ENCODE measurements at regions not wholly inside any gene's neighbourhood (a gene's known extent, or its start where the extent isn't known, plus 50 kb on each side); places are given as distances from the start of the nearest gene placed in this dataset.

DNA sequence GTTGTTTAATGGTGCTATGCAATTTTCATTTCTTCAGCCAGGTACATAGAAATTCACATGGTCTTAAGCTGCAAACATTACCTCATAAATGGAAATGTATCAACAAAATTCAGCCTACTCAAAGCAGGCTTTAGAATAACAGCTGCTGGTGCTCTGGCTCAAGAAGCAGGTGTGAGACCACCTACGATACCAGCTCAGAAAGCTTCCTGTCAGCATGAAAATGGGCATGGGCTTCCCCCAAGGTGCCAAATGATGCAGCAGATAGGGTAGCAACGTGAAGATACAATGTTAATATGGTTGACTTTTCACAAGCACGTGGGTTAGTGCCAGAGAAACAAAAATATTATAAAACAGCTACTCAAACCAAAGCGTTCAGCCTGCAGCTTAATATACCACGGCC is 343.4 kb upstream of the PRICKLE1 start:
- DNase-seq (ENCODE audit: low read depth): no peak
- TF ChIP-seq, protein P1, sequence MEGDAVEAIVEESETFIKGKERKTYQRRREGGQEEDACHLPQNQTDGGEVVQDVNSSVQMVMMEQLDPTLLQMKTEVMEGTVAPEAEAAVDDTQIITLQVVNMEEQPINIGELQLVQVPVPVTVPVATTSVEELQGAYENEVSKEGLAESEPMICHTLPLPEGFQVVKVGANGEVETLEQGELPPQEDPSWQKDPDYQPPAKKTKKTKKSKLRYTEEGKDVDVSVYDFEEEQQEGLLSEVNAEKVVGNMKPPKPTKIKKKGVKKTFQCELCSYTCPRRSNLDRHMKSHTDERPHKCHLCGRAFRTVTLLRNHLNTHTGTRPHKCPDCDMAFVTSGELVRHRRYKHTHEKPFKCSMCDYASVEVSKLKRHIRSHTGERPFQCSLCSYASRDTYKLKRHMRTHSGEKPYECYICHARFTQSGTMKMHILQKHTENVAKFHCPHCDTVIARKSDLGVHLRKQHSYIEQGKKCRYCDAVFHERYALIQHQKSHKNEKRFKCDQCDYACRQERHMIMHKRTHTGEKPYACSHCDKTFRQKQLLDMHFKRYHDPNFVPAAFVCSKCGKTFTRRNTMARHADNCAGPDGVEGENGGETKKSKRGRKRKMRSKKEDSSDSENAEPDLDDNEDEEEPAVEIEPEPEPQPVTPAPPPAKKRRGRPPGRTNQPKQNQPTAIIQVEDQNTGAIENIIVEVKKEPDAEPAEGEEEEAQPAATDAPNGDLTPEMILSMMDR (IDR thresholded peaks at IDR 0.05; ENCODE audit: low read depth, low read length): no peak
- TF ChIP-seq MYC (IDR thresholded peaks at IDR 0.05; ENCODE audit: low read depth, low read length) (no peak), POLR2A (IDR thresholded peaks at IDR 0.05; ENCODE audit: extremely low read depth, insufficient read length) (no peak)
- TF ChIP-seq, protein P2, sequence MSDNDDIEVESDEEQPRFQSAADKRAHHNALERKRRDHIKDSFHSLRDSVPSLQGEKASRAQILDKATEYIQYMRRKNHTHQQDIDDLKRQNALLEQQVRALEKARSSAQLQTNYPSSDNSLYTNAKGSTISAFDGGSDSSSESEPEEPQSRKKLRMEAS (IDR thresholded peaks at IDR 0.05; ENCODE audit: low read depth, low read length): no peak
- H3K4me3 ChIP-seq (ENCODE audit: low read depth, low read length): no peak overlapping the region

DNA sequence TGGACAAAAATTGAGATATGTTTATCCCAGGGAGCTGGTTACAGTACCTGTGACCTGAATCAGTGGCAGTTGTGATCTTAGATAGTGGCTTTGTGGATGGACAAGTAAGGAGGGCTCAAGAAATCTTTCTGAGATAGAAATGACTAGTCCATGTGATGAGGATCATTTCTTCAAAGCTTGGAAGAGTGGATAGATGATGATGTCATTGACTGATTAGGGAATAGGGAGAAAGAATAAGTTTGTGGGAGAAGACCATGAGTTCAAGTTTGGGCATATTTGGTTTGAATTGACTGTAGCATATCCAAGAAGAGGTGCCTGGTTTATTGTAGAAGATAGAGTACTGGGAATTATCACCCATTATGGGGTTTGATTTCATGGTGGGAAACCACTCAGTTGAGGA is 336.7 kb upstream of the PRICKLE1 start:
- no peak for DNase-seq (ENCODE audit: low read depth)
- TF ChIP-seq, protein P1 (IDR thresholded peaks at IDR 0.05; ENCODE audit: low read depth, low read length): no peak
- TF ChIP-seq POLR2A (IDR thresholded peaks at IDR 0.05; ENCODE audit: extremely low read depth, insufficient read length): no peak
- TF ChIP-seq, protein P2 (IDR thresholded peaks at IDR 0.05; ENCODE audit: low read depth, low read length): no peak
- TF ChIP-seq MYC (IDR thresholded peaks at IDR 0.05; ENCODE audit: low read depth, low read length): no peak
- no peak overlapping the region for H3K4me3 ChIP-seq (ENCODE audit: low read depth, low read length)

DNA sequence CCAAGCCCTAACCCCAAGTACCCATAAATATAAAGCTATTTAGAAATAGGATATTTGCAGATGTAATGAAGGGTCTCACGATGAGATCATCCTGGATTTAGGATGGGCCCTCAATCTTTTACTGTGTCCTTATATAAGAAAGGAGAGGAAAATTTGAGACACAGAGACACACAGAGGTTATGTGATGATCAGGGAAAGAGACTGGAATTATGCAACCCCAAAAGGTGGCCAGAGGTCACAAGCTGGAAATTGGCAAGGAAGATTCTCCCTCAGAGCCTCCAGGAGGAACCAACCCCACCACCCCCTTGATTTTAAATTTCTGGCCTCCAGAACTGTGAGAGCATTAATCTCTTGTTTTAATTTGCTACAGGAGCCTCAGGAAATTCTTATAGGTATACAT is 334.9 kb upstream of the PRICKLE1 start:
- DNase-seq (ENCODE audit: low read depth): no peak
- H3K4me3 ChIP-seq (ENCODE audit: low read depth, low read length): no peak overlapping the region
- TF ChIP-seq MYC (IDR thresholded peaks at IDR 0.05; ENCODE audit: low read depth, low read length) (no peak), POLR2A (IDR thresholded peaks at IDR 0.05; ENCODE audit: extremely low read depth, insufficient read length) (no peak)
- TF ChIP-seq, protein P2 (IDR thresholded peaks at IDR 0.05; ENCODE audit: low read depth, low read length): no peak
- TF ChIP-seq, protein P1 (IDR thresholded peaks at IDR 0.05; ENCODE audit: low read depth, low read length): no peak

DNA sequence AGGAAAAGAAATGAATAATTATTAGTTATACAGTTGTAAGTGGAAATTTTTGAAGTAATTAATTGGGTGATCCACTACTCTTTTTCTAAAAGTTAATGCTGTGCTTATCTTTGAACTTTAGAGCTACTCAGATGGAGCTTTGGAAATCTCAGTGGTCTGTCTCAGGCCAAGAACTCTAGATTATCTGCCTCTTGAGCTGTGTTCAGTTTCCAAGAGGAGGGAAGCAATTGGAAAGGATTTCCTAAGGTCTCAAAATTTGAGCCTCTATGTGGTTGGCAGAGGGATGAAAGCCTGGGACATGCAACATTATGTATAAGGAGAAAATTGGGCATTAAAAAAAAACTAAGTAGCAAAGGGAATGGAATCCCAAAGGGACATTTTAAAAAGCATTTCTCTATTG is 334.0 kb upstream of the PRICKLE1 start:
- H3K4me3 ChIP-seq (ENCODE audit: low read depth, low read length): no peak overlapping the region
- TF ChIP-seq POLR2A (IDR thresholded peaks at IDR 0.05; ENCODE audit: extremely low read depth, insufficient read length): no peak
- no peak for DNase-seq (ENCODE audit: low read depth)

DNA sequence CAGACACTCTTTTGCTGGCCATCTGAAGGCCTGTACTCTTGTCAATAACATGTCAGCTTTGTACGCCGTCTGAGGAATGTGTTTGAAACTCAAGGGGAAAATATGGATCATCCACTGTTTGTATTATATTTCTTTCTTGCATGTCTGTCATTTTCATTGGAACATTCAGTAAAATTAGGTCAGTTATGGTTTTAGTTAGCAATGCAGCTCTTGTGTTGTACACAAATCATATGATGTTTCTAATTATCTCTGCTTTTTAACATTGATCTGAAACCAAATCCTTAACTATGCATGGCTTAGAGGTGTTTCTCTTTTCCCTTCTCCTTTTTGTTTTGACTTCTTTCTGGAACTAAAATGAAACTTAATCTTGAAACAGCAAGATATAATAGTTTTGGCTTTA is 333.6 kb upstream of the PRICKLE1 start:
- TF ChIP-seq POLR2A (IDR thresholded peaks at IDR 0.05; ENCODE audit: extremely low read depth, insufficient read length) (no peak), MYC (IDR thresholded peaks at IDR 0.05; ENCODE audit: low read depth, low read length) (no peak)
- TF ChIP-seq, protein P1 (IDR thresholded peaks at IDR 0.05; ENCODE audit: low read depth, low read length): no peak
- TF ChIP-seq, protein P2 (IDR thresholded peaks at IDR 0.05; ENCODE audit: low read depth, low read length): no peak
- no peak for DNase-seq (ENCODE audit: low read depth)
- no peak overlapping the region for H3K4me3 ChIP-seq (ENCODE audit: low read depth, low read length)

DNA sequence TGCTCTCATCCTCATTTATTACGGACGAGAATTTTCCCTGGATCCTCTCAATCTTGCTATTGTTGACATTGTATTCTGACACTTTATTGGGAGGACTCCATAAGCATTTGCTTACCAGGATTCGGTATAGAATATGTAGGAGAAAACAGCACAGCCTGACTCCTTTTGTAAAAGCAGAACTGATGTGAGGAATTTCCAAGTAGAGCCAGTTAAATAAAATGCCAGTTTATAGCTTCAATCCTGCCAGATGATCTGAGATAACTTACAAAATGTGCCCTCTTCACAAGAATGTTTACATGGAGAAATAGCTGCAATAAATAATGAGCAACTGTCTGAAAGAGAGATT is 332.9 kb upstream of the PRICKLE1 start:
- DNase-seq (ENCODE audit: low read depth): no peak
- TF ChIP-seq, protein P2 (IDR thresholded peaks at IDR 0.05; ENCODE audit: low read depth, low read length): no peak
- TF ChIP-seq, protein P1 (IDR thresholded peaks at IDR 0.05; ENCODE audit: low read depth, low read length): no peak
- no peak for TF ChIP-seq MYC (IDR thresholded peaks at IDR 0.05; ENCODE audit: low read depth, low read length)
- no peak for TF ChIP-seq POLR2A (IDR thresholded peaks at IDR 0.05; ENCODE audit: extremely low read depth, insufficient read length)
- no peak overlapping the region for H3K4me3 ChIP-seq (ENCODE audit: low read depth, low read length)
